Stimulated activated CD4-positive, alpha-beta T cell treated with anti-CD3 and anti-CD28 coated beads, Interleukin-15, amount 100 ng/mL, for 24 hours (primary cell): ENCODE measurements at regions not wholly inside any gene's neighbourhood (a gene's known extent, or its start where the extent isn't known, plus 50 kb on each side); places are given as distances from the start of the nearest gene placed in this dataset.
"Not testable (repeated sequence)": the region's sequence is repeated elsewhere in the genome, so short reads cannot be mapped to it uniquely, and the experiment has no call there.

Experiments used
- DNase-seq: peaks from one replicate; pipeline ENCODE4 v3.0.0-alpha.2; 2020

DNA sequence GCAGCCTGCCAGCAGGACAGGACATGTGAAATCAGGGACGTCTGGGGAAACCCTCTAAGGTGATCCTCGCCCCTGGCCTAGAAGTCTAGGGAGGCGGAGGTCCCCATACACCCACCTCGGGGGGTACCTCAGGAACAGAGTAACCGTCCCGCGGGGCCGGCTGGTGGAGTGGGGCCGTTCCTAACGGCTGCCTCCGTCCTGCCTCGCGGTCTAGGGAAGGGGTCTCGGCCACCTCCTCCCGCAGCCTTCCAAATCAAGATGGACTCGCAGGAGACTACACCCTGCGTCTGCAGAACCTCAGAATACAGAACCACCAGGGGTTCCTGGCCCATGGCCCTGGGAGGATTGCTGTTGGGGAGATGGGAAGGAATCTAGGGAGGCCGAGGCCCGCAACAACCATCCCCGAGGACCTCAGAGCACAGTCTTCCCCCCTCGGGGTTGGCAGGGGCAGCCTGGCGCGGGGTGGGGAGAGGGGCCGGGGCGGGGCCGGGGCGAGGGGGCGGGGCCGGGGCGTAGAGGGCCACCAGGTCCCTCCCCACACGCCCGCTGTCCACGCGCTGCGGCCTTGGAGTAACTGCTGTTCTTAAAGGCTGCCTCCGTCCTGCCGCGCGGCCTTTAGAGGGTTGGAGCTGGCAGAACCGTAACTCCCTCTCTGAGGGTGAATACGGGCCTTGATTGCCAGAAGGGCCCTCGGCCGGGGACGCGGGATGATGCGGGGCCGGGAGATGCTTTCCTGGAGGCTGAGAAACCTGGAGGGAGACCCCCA lies 89.0 kb upstream of the MLN start:
- no peak for DNase-seq

GRCh38 chr6:33888664-33889200 lies 84.9 kb upstream of the MLN start:
- DNase-seq, result no peak

DNA sequence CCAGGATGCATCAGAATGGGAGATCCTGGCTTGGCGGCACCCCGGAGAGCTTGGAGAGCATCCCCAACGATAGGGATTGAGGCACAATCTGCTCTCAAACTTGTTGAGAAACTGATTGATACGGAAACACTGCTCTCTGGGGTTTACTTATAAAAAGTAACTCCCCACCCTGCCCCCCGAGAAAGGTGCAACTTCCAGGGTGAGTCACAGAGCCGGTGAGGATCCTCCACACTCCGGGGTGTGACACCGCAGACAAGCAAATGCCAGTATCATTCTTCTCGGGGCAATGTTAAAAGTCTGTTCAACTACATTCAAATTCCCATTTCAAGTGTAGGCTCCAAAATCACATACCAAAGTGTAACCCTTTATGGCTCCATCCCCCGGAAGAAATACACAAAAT lies 84.4 kb upstream of the MLN start:
- no peak for DNase-seq

DNA sequence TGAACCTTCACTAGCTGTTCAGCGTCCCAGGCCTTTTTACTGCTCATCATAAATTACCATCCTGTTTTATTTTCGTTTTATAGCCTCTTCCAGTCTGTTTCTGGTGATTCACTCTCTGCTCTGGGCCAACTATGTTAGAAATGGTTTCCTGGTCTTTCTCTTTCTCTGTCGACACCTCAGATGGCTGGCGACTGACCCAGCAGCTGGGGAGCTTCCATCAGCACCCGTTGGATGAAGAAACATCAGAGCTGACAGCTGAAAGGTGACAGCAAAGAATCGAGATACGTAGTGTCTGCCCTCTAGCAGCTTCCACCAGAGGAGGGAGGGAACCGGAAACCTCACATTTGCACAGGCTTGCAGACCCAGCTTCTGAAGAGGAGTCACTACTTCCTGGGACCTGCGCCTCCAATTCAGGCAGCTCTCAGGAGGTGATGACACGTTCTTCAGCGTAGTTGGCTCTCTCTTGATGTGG lies 82.9 kb upstream of the MLN start:
- DNase-seq, result peak; percentile 43

DNA sequence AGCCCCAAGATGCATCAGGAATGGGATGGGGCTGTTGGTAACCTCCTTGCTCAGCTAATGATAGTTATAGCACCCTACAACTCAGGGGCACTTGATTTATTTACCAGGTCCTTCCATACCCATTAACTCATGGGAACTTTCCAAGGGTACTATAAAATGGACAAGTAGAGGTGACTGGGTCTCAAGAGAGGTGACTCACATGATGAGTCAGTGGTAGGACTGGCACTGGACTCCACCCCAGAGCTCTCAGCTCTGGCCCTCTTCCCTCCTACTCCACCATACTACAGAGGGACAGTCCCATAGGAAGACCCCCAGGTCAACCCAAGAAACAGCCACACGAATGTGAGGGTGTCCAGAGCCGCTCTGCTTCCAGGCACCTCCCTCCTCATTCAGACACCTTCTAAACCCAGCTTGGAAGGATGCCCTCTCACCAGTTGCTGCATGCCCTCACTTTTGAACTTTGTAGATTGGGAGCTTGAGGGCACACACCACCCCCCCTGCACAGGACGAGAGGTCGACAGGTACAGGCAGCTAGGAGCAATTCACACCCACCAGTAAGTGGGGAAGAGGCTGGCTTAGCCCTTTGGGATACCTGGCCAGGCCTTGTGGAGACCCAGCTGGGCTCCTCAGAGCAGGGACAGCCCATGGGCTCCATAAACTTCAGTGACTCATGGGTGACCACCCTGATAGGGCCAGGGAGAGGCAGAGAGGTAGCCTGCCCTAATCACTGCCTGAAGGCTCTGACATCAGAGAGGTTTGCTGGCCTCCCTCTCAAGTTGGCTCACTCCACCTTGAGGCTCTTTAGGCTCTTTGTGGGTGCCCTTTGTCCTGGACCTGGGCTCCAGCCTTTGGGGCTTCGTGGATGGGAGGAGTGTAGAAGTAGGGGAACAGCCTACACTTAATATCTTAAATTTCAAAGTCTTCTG lies 81.6 kb upstream of the MLN start:
- no peak for DNase-seq

DNA sequence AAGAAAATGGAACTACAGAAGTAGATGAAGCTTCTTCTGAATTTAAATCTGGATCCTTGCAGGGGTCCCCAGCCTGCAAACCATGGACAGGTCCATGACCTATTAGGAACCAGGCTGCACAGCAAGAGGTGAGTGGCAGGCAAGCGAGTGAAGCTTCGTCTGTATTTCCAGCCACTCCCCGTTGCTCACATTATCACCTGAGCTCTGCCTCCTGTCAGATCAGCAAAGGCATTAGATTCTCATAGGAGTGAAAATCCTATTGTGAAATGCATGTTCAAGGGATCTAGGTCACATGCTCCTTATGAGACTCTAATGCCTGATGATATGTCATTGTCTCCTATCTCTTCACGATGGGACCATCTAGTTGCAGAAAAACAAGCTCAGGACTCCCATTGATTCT lies 79.8 kb upstream of the MLN start:
- DNase-seq, result not testable (repeated sequence)

DNA sequence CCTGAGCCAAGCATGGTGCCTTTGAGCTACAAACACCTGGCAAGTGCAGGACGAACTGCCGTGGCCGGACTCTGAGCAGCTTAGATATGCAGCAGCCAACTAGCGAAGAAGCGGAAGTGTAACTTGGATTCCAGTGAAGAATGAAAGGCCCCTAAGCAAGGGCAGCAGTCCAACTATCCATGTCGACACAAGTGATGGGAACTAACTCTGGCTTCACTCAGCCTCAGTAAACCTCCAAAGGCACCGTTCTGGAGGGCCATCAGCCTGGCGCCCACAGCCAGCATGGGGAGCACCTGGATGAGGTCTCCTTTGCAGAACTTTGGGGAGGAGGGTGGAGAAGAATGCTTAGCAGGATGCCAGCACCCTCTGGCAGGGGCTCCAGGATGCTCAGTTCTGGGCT lies 78.4 kb upstream of the MLN start:
- DNase-seq, result no peak

GRCh38 chr6:33880766-33881165 lies 77.0 kb upstream of the MLN start:
- DNase-seq, result no peak

- no peak for DNase-seq
Measured at GRCh38 chr6:33880104-33880678, 76.4 kb upstream of the MLN start.

DNA sequence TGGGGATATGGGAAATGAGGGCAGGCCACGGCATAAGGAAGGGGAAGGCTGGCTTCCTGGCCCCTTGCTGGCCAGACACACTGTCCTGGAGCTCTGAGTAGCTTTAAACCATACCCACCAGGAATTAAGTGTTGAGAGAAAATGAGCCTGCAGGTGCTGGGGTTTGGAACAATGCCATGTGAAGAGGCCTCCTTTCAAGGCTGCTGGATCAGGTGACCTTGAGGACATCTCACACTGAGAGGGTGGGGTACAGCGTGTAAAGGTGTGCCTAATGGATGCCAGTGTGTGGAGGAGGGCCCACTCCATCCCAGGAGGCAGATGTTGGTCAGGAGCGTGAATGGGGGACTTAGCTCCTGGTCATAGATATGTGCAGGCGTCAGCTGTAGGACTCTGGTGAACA lies 74.8 kb upstream of the MLN start:
- no peak for DNase-seq

DNA sequence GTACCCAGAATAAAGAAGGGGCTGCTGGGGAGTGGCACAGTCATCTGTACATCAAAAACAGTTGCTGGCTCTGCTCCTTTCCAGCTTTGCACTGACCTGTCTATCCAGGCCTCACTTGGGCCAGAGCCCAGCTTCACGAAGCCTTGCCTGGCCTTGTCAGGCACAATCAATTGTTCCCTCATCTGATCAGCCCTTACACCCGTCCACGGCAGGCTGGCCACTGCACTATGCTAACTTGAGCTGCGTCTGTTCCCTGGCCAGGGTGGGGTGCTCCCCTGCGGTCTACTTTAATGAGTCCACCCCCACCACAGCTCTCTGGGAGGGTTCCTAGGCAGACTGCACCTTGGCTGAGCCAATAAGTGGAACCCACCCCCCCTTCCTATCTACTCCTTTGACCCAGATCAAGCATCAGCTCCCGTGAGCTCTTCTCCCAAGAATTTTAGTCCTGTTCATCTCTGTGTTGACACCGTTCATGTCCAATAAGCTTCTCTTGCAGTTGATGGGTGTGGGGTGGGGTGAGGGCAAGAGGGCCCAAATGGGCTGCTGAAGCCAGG lies 74.3 kb upstream of the MLN start:
- no peak for DNase-seq

DNA sequence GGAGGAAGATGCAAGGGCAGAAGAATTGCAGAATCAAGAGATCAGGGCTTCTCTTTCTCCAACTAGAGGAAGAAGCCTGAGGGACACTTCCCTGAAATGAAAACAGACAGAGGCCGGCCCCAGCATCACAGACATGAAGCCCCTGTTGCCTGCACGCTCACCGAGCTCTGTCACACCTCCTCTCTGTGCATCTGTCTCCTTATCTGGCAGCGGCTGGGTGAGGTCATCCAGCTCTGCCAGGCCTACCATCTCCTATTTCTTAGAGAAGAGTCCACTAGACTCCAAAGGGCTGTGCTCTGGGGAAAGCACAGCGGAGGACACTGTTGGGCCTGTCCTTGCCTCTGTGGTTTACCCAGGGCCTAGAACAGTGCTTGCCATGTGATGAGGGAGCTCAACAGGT lies 71.9 kb upstream of the MLN start:
- DNase-seq, result no peak

DNA sequence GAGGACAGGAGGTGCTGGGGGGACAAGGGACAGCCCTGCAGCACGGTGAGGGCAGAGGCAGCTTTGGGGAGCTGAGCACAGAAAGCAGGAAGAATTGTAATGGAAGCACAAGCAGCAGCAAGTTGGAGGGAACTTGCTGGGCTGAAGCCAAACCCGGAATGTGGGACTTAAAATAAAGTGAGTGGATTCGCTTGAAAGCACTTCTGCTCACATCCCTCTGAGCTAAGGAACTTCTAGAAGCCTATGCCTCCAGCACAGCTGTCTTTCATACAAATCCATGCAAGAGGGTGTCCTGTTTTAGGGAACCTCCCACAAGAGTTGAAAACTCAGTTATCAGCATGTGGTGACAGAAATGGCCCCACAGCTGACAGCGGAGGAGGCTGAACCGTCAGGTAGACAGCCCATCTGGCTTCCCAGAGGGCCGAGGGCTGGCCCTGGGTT lies 71.4 kb upstream of the MLN start:
- no peak for DNase-seq

DNA sequence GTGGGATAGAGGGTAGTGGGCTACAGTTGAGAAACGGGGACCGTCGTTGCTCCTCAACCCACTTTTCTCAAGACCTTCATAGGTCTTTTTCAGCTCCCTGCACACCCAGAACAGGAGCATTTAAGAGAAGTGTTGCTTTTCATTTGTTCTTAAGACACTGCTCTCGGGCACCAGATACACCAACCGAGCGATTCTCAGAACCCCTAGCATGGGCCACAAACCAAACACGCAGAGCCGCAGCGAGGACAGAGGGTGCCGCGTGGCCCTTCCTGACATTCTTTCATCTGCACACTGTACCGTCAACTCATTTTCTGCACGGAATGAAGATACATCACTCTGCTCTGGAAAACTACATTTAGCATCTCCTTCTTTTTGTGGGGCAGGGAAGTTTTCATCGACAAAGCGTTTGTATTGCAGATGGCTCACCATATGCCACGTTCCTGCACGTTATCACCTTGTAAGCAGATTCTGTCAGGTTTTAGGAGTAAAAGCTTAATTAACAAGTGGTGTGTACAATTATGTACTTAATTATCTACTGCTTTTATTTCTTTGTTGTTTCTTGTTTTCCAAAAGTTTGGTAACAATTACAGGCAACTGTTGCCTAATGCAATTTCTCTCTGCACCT lies 70.4 kb upstream of the MLN start:
- no peak for DNase-seq

DNA sequence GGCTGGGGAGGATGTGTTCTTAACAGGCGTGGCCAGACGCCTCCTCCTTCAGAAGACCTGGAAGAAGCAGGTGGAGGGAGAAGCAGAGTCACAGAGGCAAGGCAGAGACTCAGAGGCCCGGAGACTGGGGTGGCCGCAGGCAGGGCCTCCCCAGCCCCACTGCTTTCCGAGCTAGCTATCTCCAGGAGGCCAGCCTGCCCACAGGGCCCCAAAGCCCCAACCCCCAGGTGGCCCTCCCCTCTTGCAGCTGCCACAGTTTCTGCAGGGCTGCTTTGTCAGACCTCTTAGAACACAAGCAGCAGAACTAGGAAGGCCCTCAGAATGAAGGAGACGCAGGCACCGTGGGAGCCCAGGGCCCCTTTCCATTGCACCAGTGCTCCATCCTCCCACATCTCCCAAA lies 69.0 kb upstream of the MLN start:
- DNase-seq, result no peak

- DNase-seq, result no peak
Measured at GRCh38 chr6:33869826-33870423, 66.1 kb upstream of the MLN start.

DNA sequence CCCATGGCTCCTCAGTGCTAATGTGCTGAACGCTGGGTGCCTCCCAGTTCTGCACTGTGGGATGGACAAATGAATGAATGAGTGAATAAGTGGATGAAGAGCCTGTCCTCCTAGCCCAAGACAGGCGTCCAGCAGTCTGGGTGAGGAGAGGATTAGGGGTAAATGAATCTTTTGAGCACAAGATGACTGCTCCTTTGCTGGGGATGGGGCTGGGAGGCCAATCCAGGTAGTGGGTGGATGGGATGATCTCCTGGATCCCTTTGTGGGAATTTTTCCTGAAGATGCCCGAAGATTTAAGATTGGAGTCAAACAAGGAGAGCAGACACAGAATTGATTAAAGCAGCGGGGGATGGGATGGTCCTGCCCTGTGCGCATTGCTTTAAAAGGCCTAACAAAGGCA lies 65.3 kb upstream of the MLN start:
- DNase-seq, result no peak

GRCh38 chr6:33868141-33868540 lies 64.3 kb upstream of the MLN start:
- DNase-seq, result no peak

- no peak for DNase-seq
Measured at GRCh38 chr6:33865478-33866077, 61.8 kb upstream of the MLN start.

GRCh38 chr6:33863723-33864440 lies 60.1 kb upstream of the MLN start:
- DNase-seq, result no peak

DNA sequence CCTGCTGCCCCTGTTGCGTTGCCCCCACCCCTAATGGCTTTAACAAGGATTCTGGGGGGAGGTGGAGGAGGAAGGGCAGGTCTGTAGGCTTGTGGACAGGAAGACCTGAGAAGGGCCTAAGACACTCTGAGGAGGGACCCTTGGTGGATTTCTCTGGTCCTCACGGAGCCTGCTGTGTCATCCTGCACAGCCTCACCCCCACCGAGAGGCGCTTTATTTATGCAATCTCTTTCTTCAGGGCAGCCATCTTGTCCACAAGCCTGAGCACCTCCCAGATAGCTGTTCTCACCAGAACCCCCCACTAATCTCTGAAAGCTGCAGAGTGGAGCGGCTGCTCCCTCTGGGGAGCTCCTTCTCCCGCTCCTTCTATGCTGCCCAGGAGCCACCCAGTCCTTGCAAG lies 59.3 kb upstream of the MLN start:
- DNase-seq, result no peak
